Cardiac muscle cell (in vitro differentiated cells and primary cell): ENCODE measurements at regions not wholly inside any gene's neighbourhood (a gene's known extent, or its start where the extent isn't known, plus 50 kb on each side); places are given as distances from the start of the nearest gene placed in this dataset.

Experiments
- DNase-seq, 2 donors: peaks; one replicate each; pipeline versions ENCODE4 v3.0.0 to v3.0.0-alpha.2; 2010 to 2017; ENCODE audit warnings: low read depth in 1 of 2, low spot score in 1 of 2
- H3K27ac ChIP-seq: fragments of 200-600 bp; sonication (generic); 2 replicates; pipeline ENCODE4 v1.5.1; 2016
- H3K27me3 ChIP-seq: fragments of 200-600 bp; sonication (generic); 2 replicates; pipeline ENCODE4 v1.6.0; 2016; ENCODE audit warnings: control low read depth
- H3K36me3 ChIP-seq: fragments of 200-600 bp; sonication (generic); 2 replicates; pipeline ENCODE4 v1.5.1; 2016; ENCODE audit warnings: control low read depth
- H3K4me1 ChIP-seq: fragments of 200-600 bp; sonication (generic); 2 replicates; pipeline ENCODE4 v1.8.1; 2017; ENCODE audit warnings: low read depth, mild to moderate bottlenecking, mixed run types
- H3K4me3 ChIP-seq: fragments of 200-600 bp; sonication (generic); 2 replicates; pipeline ENCODE4 v1.5.1; 2016; ENCODE audit warnings: mild to moderate bottlenecking
- H3K9me3 ChIP-seq: fragments of 200-600 bp; sonication (generic); 2 replicates; pipeline ENCODE4 v1.5.1; 2017; ENCODE audit warnings: low read depth, mild to moderate bottlenecking, control low read depth
- TF ChIP-seq, protein P1 (sequence below): IDR thresholded peaks from 2 replicates; pipeline ENCODE4 v1.5.1; 2012; ENCODE audit warnings: low read depth, mild to moderate bottlenecking, low read length

DNA sequence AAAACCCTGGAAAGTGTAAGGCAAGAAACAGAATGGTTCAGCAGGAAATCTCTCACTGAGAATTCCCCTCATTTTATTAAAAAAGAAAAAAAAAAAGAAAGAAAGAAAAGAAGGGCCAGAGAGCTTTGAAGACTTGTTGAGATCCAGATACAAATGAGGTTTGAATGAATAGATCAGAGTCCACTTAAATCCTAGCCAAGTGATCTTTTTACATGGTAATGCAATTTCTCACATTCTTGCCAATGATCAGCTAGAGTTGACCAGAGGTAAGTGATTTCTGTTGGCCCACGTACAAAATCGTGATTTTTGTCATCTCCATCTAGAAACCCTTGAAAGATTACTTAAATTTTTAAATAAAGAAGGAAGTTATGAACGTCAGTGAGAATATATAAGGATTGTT lies 261.5 kb upstream of the PCSK5 start:
- no peak overlapping the region for H3K4me3 ChIP-seq
- no peaks in the 10 kb centered on the region for H3K36me3 ChIP-seq
- H3K27ac ChIP-seq = no peak overlapping the region
- no peaks in the 10 kb centered on the region for H3K27me3 ChIP-seq
- TF ChIP-seq, protein P1, sequence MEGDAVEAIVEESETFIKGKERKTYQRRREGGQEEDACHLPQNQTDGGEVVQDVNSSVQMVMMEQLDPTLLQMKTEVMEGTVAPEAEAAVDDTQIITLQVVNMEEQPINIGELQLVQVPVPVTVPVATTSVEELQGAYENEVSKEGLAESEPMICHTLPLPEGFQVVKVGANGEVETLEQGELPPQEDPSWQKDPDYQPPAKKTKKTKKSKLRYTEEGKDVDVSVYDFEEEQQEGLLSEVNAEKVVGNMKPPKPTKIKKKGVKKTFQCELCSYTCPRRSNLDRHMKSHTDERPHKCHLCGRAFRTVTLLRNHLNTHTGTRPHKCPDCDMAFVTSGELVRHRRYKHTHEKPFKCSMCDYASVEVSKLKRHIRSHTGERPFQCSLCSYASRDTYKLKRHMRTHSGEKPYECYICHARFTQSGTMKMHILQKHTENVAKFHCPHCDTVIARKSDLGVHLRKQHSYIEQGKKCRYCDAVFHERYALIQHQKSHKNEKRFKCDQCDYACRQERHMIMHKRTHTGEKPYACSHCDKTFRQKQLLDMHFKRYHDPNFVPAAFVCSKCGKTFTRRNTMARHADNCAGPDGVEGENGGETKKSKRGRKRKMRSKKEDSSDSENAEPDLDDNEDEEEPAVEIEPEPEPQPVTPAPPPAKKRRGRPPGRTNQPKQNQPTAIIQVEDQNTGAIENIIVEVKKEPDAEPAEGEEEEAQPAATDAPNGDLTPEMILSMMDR = no peak
- no peaks in the 10 kb centered on the region for H3K9me3 ChIP-seq
- no peaks in the 10 kb centered on the region for H3K4me1 ChIP-seq
- DNase-seq = no peak

DNA sequence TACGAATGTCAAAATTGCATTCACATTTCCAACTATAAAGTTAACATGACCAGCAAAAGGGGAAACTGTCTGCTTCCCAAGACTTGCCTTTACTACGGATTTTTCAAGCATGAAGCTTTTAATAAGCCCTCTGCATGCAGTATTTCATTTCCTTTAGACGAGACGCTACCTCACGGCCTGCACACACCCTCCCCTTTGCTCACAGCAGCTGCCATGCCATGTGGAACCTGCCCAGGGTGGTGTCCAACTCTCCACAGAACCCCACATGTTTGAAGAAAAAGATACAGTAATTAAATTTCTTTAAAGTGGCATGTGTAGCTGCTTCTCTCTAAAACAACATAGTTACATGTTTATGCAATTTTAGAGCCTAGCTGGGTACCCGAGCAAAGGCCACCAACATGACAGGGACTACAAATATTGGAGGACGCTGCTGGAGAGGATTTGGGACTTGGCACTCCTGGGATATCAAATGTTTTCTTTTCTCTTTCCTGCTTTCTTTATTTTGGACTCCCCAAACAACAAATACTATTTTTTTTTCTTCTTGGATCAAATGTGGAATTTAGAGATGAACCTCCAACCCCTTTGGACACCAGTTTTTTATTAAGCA lies 256.9 kb upstream of the PCSK5 start:
- no peak for DNase-seq
- Histone ChIP-seq H3K27me3 (no peaks in the 10 kb centered on the region), H3K36me3 (no peaks in the 10 kb centered on the region), H3K9me3 (no peaks in the 10 kb centered on the region), H3K4me1 (peaks cover 9% of the 10 kb centered on the region), H3K27ac (no peak overlapping the region), H3K4me3 (no peak overlapping the region)
- TF ChIP-seq, protein P1 = no peak

DNA sequence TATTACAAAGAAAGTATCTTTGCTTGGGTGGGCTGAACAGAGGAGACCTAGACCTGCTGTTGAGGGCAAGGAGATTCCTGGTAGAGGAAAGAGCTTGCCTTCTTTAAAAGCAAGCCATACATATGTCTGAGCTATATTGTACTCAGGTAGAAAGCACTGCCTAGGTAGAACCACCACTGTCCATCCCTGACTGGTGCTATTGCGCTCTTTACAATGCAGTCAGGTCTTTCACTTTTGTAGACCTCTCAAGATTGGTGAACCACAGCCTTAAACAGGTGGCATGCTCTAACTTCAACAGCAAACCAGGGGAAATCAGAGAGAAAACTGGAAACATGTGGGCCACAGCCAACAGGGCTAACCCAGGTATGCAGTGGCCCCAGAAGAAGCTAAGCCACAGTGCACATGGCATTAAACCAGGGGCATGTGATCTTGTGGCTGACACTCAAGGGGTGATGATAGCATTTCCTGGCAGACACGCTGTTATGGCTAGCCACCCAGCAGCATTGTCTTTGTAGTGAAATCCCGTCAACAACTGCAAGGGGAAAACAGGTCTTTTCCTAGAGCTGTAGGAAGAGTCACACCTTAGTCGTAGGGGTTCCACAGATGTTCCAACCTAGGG lies 253.9 kb upstream of the PCSK5 start:
- H3K4me1 ChIP-seq = peaks cover 12% of the 10 kb centered on the region
- no peaks in the 10 kb centered on the region for H3K36me3 ChIP-seq
- H3K9me3 ChIP-seq = no peaks in the 10 kb centered on the region
- no peak overlapping the region for H3K4me3 ChIP-seq
- no peak for DNase-seq
- no peak overlapping the region for H3K27ac ChIP-seq
- H3K27me3 ChIP-seq = no peaks in the 10 kb centered on the region
- TF ChIP-seq, protein P1 = no peak

DNA sequence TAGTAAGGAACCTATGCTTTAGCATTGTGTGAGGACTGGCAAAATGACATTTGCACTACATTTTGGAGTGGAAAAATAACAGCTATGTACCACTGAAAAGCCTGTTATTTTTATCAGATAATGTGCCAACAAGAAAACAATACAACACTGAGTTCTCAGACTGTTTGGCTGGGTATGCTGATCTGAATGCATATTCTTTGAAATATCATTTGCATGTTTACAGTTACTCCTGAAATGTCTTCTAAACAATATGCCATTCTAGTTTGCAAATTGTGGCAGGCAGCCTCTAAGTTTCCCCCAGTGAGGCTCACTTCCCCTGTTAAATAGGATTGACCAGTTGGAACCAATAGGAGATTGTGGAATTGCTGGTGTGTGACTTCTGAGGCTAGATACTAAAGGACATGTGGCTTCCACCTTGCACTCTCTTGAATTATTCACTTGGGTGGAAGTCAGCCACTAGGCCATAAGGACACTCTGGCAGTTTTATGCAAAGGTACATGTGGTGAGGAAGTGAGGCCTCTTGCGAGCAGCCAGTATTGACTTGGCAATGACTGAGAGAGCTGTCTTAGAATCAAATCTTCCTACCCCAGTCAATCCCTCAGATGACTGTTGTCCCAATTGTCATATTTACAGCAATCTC lies 250.4 kb upstream of the PCSK5 start:
- Histone ChIP-seq H3K9me3 (no peaks in the 10 kb centered on the region), H3K27ac (no peak overlapping the region), H3K27me3 (no peaks in the 10 kb centered on the region), H3K4me1 (peaks cover 24% of the 10 kb centered on the region), H3K4me3 (no peak overlapping the region), H3K36me3 (no peaks in the 10 kb centered on the region)
- DNase-seq = no peak
- TF ChIP-seq, protein P1 = no peak

DNA sequence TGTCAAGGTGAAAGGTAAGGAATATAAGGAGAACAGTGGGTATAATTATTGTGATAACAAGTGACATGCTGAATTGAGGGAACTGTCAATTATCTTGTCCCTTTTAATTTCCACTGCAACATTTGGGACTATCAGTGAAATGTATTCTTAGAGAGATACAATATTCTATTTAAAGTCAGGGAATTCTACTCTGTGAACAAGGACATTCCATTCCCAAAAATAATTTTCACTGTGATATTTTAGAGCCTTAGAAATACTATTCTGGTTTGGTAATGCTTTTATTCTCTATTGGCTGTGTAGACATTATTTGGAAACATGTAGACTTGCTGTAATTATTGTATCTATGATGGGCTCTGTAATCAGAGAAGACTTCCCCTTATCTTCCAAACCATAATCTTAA lies 248.0 kb upstream of the PCSK5 start:
- DNase-seq = no peak
- Histone ChIP-seq H3K9me3 (no peaks in the 10 kb centered on the region), H3K27me3 (no peaks in the 10 kb centered on the region), H3K36me3 (no peaks in the 10 kb centered on the region), H3K27ac (no peak overlapping the region), H3K4me3 (no peak overlapping the region), H3K4me1 (peaks cover 20% of the 10 kb centered on the region)
- TF ChIP-seq, protein P1 = no peak
